Endothelial cell of umbilical vein (primary cell): ENCODE measurements at regions not wholly inside any gene's neighbourhood (a gene's known extent, or its start where the extent isn't known, plus 50 kb on each side); places are given as distances from the start of the nearest gene placed in this dataset.

Experiments
- BruUV-seq: library from RNA; stranded (reverse); fragments of 400-500 nt; replicated peaks from 2 replicates; lab custom pipeline; 2021; lab: Mats Ljungman, UMichigan
- CTCF ChIA-PET: fragments of 300-600, 350-600 bp; sonication (Branson Sonifier 250); formaldehyde crosslinking; loops from one replicate; lab custom pipeline; 2021; ENCODE audit warnings: antibody characterized with exemption, inconsistent platforms; lab: Charles Lee
- POLR2A ChIA-PET: fragments of 300-600, 350-600 bp; sonication (Branson Sonifier 250); formaldehyde crosslinking; loops from one replicate; lab custom pipeline; 2021; ENCODE audit warnings: antibody characterized with exemption, inconsistent platforms; lab: Charles Lee
- DNase-seq: peaks from one replicate; pipeline ENCODE4 v3.0.0-alpha.2; 2011; ENCODE audit warnings: low read depth, low spot score
- FAIRE-seq: peaks from 2 replicates; lab custom pipeline; 2011; peaks lifted over from hg19 to GRCh38; lab: Jason Lieb, UNC
- H2AFZ ChIP-seq: 2 replicates; pipeline ENCODE4 v1.6.0; 2012; ENCODE audit warnings: low read depth, low read length, control low read depth, inconsistent platforms
- H3K27ac ChIP-seq: 2 replicates; pipeline ENCODE4 v1.5.1; 2011; ENCODE audit warnings: low read depth, mild to moderate bottlenecking, control low read depth, low read length, moderate library complexity; ENCODE audit not compliant: insufficient read depth
- H3K27me3 ChIP-seq, 2 experiments: 2 replicates each; pipeline versions ENCODE4 v1.6.0 to v1.6.1; 2011; ENCODE audit warnings: low read length in 2 of 2, mixed read lengths in 1 of 2; ENCODE audit not compliant: control insufficient read depth in 2 of 2, insufficient read depth in 2 of 2
- H3K36me3 ChIP-seq, 2 experiments: 2 replicates in 1 of 2; 3 replicates in 1 of 2; pipeline ENCODE4 v1.5.1; 2011; ENCODE audit warnings: low read length in 2 of 2, mild to moderate bottlenecking in 1 of 2, moderate library complexity in 1 of 2; ENCODE audit not compliant: control insufficient read depth in 2 of 2, insufficient read depth in 2 of 2; ENCODE audit errors: extremely low read depth in 1 of 2
- H3K4me1 ChIP-seq: 3 replicates; pipeline ENCODE4 v1.5.1; 2011; ENCODE audit warnings: mild to moderate bottlenecking, low read length; ENCODE audit not compliant: control insufficient read depth, insufficient read depth; ENCODE audit errors: extremely low read depth
- H3K4me2 ChIP-seq: 2 replicates; pipeline ENCODE4 v1.6.1; 2011; ENCODE audit warnings: low read length, control low read depth, mixed read lengths; ENCODE audit not compliant: insufficient read depth
- H3K4me3 ChIP-seq, 3 experiments: fragments of 200-600 bp in 1 of 3; sonication (generic), shearing (Covaris generic) in 1 of 3; replicated peaks in 1 of 3; 2 replicates each; pipeline ENCODE4 v1.5.1; 2011 to 2016; ENCODE audit warnings: control low read depth in 3 of 3, low read length in 3 of 3, mild to moderate bottlenecking in 2 of 3, inconsistent platforms in 1 of 3, low read depth in 1 of 3, moderate library complexity in 1 of 3; ENCODE audit not compliant: insufficient read depth in 1 of 3
- H3K79me2 ChIP-seq: 2 replicates; pipeline ENCODE4 v1.6.0; 2012; ENCODE audit warnings: low read length, inconsistent platforms; ENCODE audit not compliant: control insufficient read depth, insufficient read depth
- H3K9ac ChIP-seq: replicated peaks from 2 replicates; pipeline ENCODE3; 2011; ENCODE audit warnings: low read length, control low read depth; ENCODE audit not compliant: insufficient read depth; ENCODE audit errors: extremely low read depth
- H3K9me1 ChIP-seq: replicated peaks from 3 replicates; pipeline ENCODE4 v1.6.0; 2011; ENCODE audit warnings: mild to moderate bottlenecking, low read length; ENCODE audit not compliant: control insufficient read depth, insufficient read depth; ENCODE audit errors: extremely low read depth
- H3K9me3 ChIP-seq: replicated peaks from 2 replicates; pipeline ENCODE4 v1.5.1; 2012; ENCODE audit warnings: low read length, inconsistent platforms; ENCODE audit not compliant: control insufficient read depth, insufficient read depth
- H4K20me1 ChIP-seq: replicated peaks from 2 replicates; pipeline ENCODE3; 2011; ENCODE audit warnings: mild to moderate bottlenecking, low read length; ENCODE audit not compliant: control insufficient read depth, insufficient read depth; ENCODE audit errors: extremely low read depth
- EZH2 ChIP-seq: IDR thresholded peaks from 2 replicates; pipeline ENCODE4 v1.6.1; 2012; ENCODE audit warnings: borderline replicate concordance, low read depth, mild to moderate bottlenecking, moderate library complexity, low read length, inconsistent platforms; ENCODE audit not compliant: severe bottlenecking
- FOS ChIP-seq: IDR thresholded peaks from 2 replicates; pipeline ENCODE4 v1.6.1; 2011; ENCODE audit warnings: mild to moderate bottlenecking, low read length, moderate library complexity, borderline replicate concordance; ENCODE audit not compliant: insufficient read depth
- GATA2 ChIP-seq: IDR thresholded peaks from 2 replicates; pipeline ENCODE4 v1.7.0; 2011; ENCODE audit warnings: low read depth, mild to moderate bottlenecking, moderate library complexity, mixed read lengths, low read length; ENCODE audit not compliant: insufficient read length, insufficient read depth
- JUN ChIP-seq: IDR thresholded peaks from 2 replicates; pipeline ENCODE4 v1.6.1; 2011; ENCODE audit warnings: borderline replicate concordance, low read depth; ENCODE audit not compliant: insufficient read length, insufficient read depth
- MYC ChIP-seq: IDR thresholded peaks from one replicate; pipeline ENCODE4 v1.6.1; 2011; ENCODE audit warnings: mild to moderate bottlenecking, low read depth, low read length
- POLR2A ChIP-seq: IDR thresholded peaks from 2 replicates; pipeline ENCODE4 v1.6.1; 2012; ENCODE audit warnings: low read depth, mild to moderate bottlenecking, control low read depth, low read length
- POLR2AphosphoS5 ChIP-seq: IDR thresholded peaks from 2 replicates; pipeline ENCODE4 v1.6.1; 2012; ENCODE audit warnings: low read depth, mild to moderate bottlenecking, control low read depth, low read length, moderate library complexity; ENCODE audit not compliant: insufficient read depth
- dilution Hi-C: fragments of 300-500 bp; cut with MboI; formaldehyde crosslinking; loops from one replicate; pipeline ENCODE4 v1.15.0; 2019; ENCODE audit warnings: low sequenced_read_pairs; ENCODE audit not compliant: extremely low pct_ligation_motif_present
- intact Hi-C: fragments of 100-400 bp; cut with micrococcal nuclease; formaldehyde crosslinking; loops from one replicate; pipeline ENCODE4 v1.10.0; 2022
- TF ChIP-seq, protein P1 (sequence below): IDR thresholded peaks from 2 replicates; pipeline ENCODE4 v1.6.1; 2011; ENCODE audit not compliant: insufficient read depth, insufficient read length
- TF ChIP-seq, protein P2 (sequence below), 2 donors: IDR thresholded peaks; 1 replicate in 1 of 2; 2 replicates in 1 of 2; pipeline ENCODE4 v1.5.1; 2011; ENCODE audit warnings: low read length in 2 of 2, mild to moderate bottlenecking in 2 of 2, moderate library complexity in 2 of 2, control low read depth in 1 of 2, inconsistent platforms in 1 of 2, low read depth in 1 of 2; ENCODE audit not compliant: insufficient read depth in 1 of 2; ENCODE audit errors: extremely low read depth in 1 of 2

- FAIRE-seq (no peak), DNase-seq (no peak)
- Histone ChIP-seq H2AFZ (no peak overlapping the region), H3K79me2 (no peaks in the 10 kb centered on the region), H3K27me3 (no peaks in the 10 kb centered on the region), H3K4me2 (no peak overlapping the region), H3K9ac (no peak overlapping the region), H3K9me3 (no peaks in the 10 kb centered on the region), H3K27ac (no peak overlapping the region), H3K36me3 (no peaks in the 10 kb centered on the region), H4K20me1 (no peaks in the 10 kb centered on the region), H3K4me3 (no peak overlapping the region), H3K4me1 (no peaks in the 10 kb centered on the region), H3K9me1 (no peaks in the 10 kb centered on the region)
- BruUV-seq, result no TSS peak
- TF ChIP-seq, protein P1, sequence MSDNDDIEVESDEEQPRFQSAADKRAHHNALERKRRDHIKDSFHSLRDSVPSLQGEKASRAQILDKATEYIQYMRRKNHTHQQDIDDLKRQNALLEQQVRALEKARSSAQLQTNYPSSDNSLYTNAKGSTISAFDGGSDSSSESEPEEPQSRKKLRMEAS, result no peak
- no peak for TF ChIP-seq FOS
- POLR2A ChIA-PET, result no interaction called here
- intact Hi-C loops (no loop called here), dilution Hi-C loops (no loop called here)
- CTCF ChIA-PET, result no interaction called here
Observed at GRCh38 chr11:111185266-111185665, 60.3 kb upstream of the POU2AF2 start.

- Histone ChIP-seq H4K20me1 (no peaks in the 10 kb centered on the region), H3K4me1 (no peaks in the 10 kb centered on the region), H3K9me3 (no peaks in the 10 kb centered on the region), H3K36me3 (no peaks in the 10 kb centered on the region), H3K9me1 (no peaks in the 10 kb centered on the region), H3K27me3 (no peaks in the 10 kb centered on the region), H3K4me3 (no peak overlapping the region), H3K4me2 (no peak overlapping the region), H3K9ac (no peak overlapping the region), H2AFZ (no peak overlapping the region), H3K27ac (no peak overlapping the region), H3K79me2 (no peaks in the 10 kb centered on the region)
- CTCF ChIA-PET, result no interaction called here
- intact Hi-C loops, result no loop called here
- TF ChIP-seq FOS (no peak), POLR2A (no peak), GATA2 (no peak), MYC (no peak), JUN (no peak), POLR2AphosphoS5 (no peak), EZH2 (no peak)
- TF ChIP-seq, protein P1, result no peak
- TF ChIP-seq, protein P2, sequence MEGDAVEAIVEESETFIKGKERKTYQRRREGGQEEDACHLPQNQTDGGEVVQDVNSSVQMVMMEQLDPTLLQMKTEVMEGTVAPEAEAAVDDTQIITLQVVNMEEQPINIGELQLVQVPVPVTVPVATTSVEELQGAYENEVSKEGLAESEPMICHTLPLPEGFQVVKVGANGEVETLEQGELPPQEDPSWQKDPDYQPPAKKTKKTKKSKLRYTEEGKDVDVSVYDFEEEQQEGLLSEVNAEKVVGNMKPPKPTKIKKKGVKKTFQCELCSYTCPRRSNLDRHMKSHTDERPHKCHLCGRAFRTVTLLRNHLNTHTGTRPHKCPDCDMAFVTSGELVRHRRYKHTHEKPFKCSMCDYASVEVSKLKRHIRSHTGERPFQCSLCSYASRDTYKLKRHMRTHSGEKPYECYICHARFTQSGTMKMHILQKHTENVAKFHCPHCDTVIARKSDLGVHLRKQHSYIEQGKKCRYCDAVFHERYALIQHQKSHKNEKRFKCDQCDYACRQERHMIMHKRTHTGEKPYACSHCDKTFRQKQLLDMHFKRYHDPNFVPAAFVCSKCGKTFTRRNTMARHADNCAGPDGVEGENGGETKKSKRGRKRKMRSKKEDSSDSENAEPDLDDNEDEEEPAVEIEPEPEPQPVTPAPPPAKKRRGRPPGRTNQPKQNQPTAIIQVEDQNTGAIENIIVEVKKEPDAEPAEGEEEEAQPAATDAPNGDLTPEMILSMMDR (IDR thresholded peaks at IDR 0.05; ENCODE audit: extremely low read depth in 1 of 2, insufficient read depth in 1 of 2, low read depth in 1 of 2, low read length in 2 of 2), result no peak
- no peak for DNase-seq
- FAIRE-seq, result no peak
- POLR2A ChIA-PET, result no interaction called here
- dilution Hi-C loops, result no loop called here
- no TSS peak for BruUV-seq
Observed at GRCh38 chr11:111183706-111184105, 61.8 kb upstream of the POU2AF2 start.
